ENCODE measurements at regions not wholly inside any gene's neighbourhood (a gene's known extent, or its start where the extent isn't known, plus 50 kb on each side); places are given as distances from the start of the nearest gene placed in this dataset.
"Not testable (repeated sequence)": the region's sequence is repeated elsewhere in the genome, so short reads cannot be mapped to it uniquely, and the experiment has no call there.

DNA sequence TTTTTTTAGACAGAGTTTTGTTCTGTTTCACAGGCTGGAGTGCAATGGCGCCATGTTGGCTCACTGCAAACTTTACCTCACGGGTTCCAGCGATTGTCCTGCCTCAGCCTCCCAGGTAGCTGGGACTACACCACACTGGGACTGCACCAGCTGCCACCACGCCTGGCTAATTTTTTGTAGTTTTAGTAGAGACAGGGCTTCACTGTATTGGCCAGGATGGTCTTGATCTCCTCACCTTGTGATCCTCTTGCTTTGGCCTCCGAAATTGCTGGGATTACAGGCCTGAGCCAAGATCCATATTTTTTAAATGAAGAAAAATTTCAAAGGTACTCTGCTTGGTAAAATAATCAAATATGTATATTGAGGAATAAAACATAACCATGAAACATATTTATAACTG lies 195.8 kb upstream of the TPTE start:
- intact Hi-C loops (cut with DNase I; ENCODE audit: low total_unique reads); H3K27me3 ChIP-seq (replicated peaks in 1 of 7); H3K4me1 ChIP-seq; H3K4me3 ChIP-seq; H3K36me3 ChIP-seq; H3K27ac ChIP-seq: not testable (repeated sequence)
- H3K9me3 ChIP-seq = peaks cover 3 to 54% (median 49%) of the 10 kb centered on the region in 8 donors
- WGBS, 5 donors = 48 to 75% (median 66%) methylated on average over 5 of the region's 5 CpGs
- peak; percentile 77 for DNase-seq

DNA sequence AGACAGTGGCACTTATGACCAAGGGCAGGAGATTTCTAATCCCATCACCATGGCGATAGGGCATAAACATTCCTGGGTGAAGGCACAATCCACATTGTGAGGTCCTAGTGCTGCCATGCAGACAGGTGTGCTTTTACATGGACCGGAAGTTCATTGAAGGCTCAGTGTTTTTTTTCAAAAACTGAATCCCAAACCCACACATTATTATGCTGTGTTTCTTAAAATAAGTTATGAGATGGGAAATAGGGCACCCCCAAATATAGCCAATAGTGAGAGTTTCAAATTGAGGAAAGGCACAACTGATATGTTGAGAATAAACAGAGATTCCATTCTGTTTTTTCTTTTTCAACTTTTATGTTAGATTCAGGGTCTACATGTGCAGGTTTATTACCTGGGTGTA lies 195.2 kb upstream of the TPTE start:
- H3K36me3 ChIP-seq; H3K4me3 ChIP-seq; H3K27me3 ChIP-seq (replicated peaks in 1 of 7); H3K27ac ChIP-seq; DNase-seq; H3K4me1 ChIP-seq; intact Hi-C loops (cut with DNase I; ENCODE audit: low total_unique reads): not testable (repeated sequence)
- 83 to 94% (median 86%) methylated on average over 2 of the region's 2 CpGs for WGBS, 5 donors
- H3K9me3 ChIP-seq = peaks cover 3 to 60% (median 55%) of the 10 kb centered on the region in 8 donors

DNA sequence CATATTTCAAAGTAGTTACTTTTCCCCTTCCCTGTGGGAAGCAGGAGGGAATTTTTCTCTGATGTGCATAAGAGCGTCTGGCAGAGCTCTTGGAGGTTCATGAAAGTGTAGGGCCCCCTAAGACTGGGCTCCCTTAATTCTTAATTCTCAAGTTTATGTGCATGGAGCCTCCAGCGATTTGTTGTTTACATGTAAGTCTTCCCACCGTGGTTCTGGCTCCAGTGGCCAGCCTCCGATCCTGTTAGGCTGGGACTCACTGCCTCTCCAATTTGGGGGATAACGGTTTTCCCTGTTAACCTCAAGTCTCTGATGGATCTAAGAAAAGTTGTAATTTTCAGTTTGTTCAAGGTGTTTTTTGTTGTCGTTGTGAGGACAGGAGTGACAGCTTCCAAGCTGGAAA lies 192.7 kb upstream of the TPTE start:
- H3K27ac ChIP-seq; H3K4me1 ChIP-seq; intact Hi-C loops (cut with DNase I; ENCODE audit: low total_unique reads); H3K36me3 ChIP-seq; H3K4me3 ChIP-seq; H3K27me3 ChIP-seq (replicated peaks in 1 of 7): not testable (repeated sequence)
- H3K9me3 ChIP-seq = peaks cover 3 to 83% (median 77%) of the 10 kb centered on the region in 8 donors
- peak; percentile 75 for DNase-seq
- WGBS, 5 donors = 45 to 60% (median 51%) methylated on average over 6 of the region's 6 CpGs

GRCh38 chr21:10330641-10331119 lies 190.7 kb upstream of the TPTE start:
- intact Hi-C loops (cut with DNase I; ENCODE audit: low total_unique reads) = not testable (repeated sequence)
- peaks cover 3 to 90% (median 76%) of the 10 kb centered on the region in 8 donors for H3K9me3 ChIP-seq

GRCh38 chr21:10331134-10331533 lies 190.2 kb upstream of the TPTE start:
- DNase-seq = peak; percentile 77
- H3K36me3 ChIP-seq; H3K27me3 ChIP-seq (replicated peaks in 1 of 7); H3K4me3 ChIP-seq; H3K4me1 ChIP-seq; H3K27ac ChIP-seq; intact Hi-C loops (cut with DNase I; ENCODE audit: low total_unique reads): not testable (repeated sequence)
- peaks cover 3 to 87% (median 72%) of the 10 kb centered on the region in 8 donors for H3K9me3 ChIP-seq
- 71 to 78% (median 76%) methylated on average over 5 of the region's 5 CpGs for WGBS, 5 donors

More at GRCh38 chr21:10330641-10331119, 190.7 kb upstream of the TPTE start:
- not testable (repeated sequence) for H3K27me3 ChIP-seq (replicated peaks in 1 of 7); H3K27ac ChIP-seq; H3K36me3 ChIP-seq; H3K4me1 ChIP-seq; H3K4me3 ChIP-seq
- peak; percentile 83 for DNase-seq
- 74 to 79% (median 78%) methylated on average over 10 of the region's 10 CpGs for WGBS, 5 donors

DNA sequence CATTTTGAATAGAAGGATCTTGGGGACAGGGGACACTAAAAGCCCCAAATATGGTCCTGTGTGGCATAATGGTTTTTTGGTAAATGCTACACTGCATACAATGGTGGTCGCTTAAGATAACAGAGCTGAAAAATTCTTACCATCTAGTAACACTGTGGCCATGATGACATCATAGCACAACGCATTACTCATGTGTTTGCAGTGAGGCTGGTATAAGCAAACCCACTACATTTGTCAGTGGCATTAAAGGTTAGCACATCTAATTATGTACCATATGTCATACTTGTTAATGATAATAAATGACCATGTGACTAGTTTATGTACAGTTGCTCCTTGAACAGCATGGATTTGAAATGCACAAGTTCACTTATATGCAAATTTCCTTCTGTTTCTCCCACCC lies 188.4 kb upstream of the TPTE start:
- intact Hi-C loops (cut with DNase I; ENCODE audit: low total_unique reads); H3K36me3 ChIP-seq; DNase-seq; H3K27me3 ChIP-seq (replicated peaks in 1 of 7); H3K4me3 ChIP-seq; H3K27ac ChIP-seq; H3K4me1 ChIP-seq: not testable (repeated sequence)
- peaks cover 3 to 84% (median 68%) of the 10 kb centered on the region in 8 donors for H3K9me3 ChIP-seq
- WGBS, 5 donors = 8 to 50% (median 46%) methylated on average over 1 to 2 of the region's 2 CpGs

GRCh38 chr21:10334391-10334790 lies 187.0 kb upstream of the TPTE start:
- H3K36me3 ChIP-seq; H3K4me3 ChIP-seq; intact Hi-C loops (cut with DNase I; ENCODE audit: low total_unique reads); H3K27ac ChIP-seq; DNase-seq; H3K4me1 ChIP-seq; H3K27me3 ChIP-seq (replicated peaks in 1 of 7): not testable (repeated sequence)
- WGBS, 5 donors = 71 to 74% (median 72%) methylated on average over 5 to 6 of the region's 6 CpGs
- peaks cover 3 to 84% (median 66%) of the 10 kb centered on the region in 8 donors for H3K9me3 ChIP-seq

DNA sequence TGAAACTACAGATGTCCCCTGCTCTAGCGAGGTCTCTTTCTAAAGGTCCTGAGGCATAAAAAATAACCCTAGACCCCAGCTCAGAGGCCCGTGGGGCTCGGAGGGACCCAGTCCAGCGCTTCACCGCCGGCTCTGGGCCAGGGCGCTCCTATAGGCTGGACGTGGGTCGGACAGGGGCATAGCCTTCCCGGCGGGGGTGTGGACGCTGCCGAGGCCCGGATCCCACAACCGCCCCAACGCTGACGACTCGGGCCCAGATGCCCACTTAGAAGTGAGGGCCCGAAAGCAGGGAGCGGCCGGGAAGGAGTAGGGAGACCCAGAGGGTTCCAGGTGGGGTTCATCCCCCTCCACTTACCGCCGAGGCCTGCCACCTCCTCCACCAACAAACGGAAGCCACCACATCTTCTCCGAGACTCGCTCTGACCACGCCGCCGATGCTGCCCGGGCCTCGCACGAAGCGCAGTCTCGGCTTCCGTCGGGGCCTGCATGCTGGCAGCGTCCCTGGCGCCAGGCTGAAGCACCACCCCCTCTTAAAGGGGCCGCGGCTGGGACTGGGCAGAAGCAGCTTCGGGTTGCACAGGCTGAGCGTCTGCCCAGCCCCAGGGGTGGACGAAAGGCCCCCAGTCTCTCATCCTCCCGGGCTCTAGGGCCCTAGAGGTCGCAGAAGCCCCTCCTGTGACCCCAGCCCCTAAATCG lies 179.0 kb upstream of the TPTE start:
- peaks cover 9 to 86% (median 77%) of the 10 kb centered on the region in 8 donors for H3K9me3 ChIP-seq
- H3K27ac ChIP-seq; H3K4me3 ChIP-seq; H3K36me3 ChIP-seq; H3K27me3 ChIP-seq (replicated peaks in 1 of 7); intact Hi-C loops (cut with DNase I; ENCODE audit: low total_unique reads); H3K4me1 ChIP-seq: not testable (repeated sequence)
- WGBS, 5 donors = 75 to 78% (median 76%) methylated on average over 23 to 27 of the region's 46 CpGs
- peak; percentile 80 for DNase-seq

DNA sequence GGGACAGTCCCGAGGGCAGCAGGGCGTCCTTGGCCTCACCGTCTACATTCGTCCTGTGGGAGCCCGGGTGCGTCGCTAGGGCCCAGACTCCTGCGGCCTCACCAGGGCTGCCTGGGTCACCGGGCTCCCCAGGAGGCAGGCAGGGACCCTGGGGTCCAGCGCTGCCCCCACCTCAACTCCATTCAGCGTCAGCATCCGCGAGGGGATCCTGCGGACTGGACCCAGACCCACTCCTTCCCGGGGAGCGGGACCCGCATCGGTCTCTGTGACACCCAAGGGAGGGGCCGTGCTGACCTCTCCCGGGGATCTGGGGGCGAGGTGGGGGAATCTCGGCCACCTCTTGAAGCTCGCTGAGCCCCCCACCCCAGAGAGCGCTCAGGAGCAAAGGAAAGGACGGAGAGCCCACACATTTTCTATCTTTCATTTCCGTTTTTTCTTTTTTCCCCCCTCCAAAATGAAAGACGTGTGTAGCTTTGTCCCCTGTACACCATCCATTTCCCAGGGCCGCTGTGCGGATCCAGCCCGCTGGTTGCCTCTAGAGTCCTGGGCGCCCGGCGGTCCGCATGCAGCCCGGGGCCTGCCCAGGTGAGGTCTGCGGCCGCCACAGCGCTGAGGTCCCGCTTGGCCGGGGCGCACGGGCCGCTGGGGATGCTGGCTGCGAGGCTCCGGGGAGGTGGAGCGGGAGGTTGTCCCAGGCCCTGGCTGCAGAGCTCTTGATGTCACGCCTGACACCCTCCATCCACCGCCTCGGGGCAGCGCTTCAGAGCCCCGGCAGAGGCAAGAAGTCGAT lies 178.0 kb upstream of the TPTE start:
- H3K27me3 ChIP-seq (replicated peaks in 1 of 7); H3K27ac ChIP-seq; intact Hi-C loops (cut with DNase I; ENCODE audit: low total_unique reads); H3K36me3 ChIP-seq; H3K4me3 ChIP-seq; H3K4me1 ChIP-seq: not testable (repeated sequence)
- peak; percentile 86 for DNase-seq
- H3K9me3 ChIP-seq = peaks cover 13 to 86% (median 79%) of the 10 kb centered on the region in 8 donors
- WGBS, 5 donors = 76 to 83% (median 79%) methylated on average over 42 to 49 of the region's 52 CpGs

DNA sequence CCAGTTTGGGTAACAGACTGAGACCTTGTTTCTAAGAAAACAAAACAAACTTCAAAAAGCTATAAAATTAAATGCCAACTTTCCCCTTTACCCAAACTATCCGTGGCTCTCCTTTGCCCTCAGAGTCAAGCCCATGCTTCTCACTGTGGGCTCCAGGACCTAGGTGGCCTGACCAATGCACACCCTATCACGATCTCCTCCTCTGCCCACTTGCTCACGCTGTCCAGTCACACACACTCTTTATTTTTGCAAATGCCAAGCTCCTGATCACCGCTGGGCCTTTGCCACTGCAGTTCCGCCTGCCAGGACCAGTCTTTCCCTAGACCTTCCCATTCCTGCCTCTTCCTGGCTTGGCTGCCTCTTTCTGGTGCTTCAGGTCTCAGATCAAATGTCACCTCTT lies 177.1 kb upstream of the TPTE start:
- H3K27me3 ChIP-seq (replicated peaks in 1 of 7); H3K4me3 ChIP-seq; intact Hi-C loops (cut with DNase I; ENCODE audit: low total_unique reads); H3K4me1 ChIP-seq; H3K36me3 ChIP-seq; H3K27ac ChIP-seq: not testable (repeated sequence)
- DNase-seq = peak; percentile 76
- 37 to 51% (median 44%) methylated on average over 5 of the region's 5 CpGs for WGBS, 5 donors
- H3K9me3 ChIP-seq = peaks cover 13 to 86% (median 80%) of the 10 kb centered on the region in 8 donors

GRCh38 chr21:10345178-10345612 lies 176.2 kb upstream of the TPTE start:
- peaks cover 9 to 86% (median 81%) of the 10 kb centered on the region in 8 donors for H3K9me3 ChIP-seq
- intact Hi-C loops (cut with DNase I; ENCODE audit: low total_unique reads); H3K4me1 ChIP-seq; H3K27me3 ChIP-seq (replicated peaks in 1 of 7); H3K27ac ChIP-seq; H3K4me3 ChIP-seq; H3K36me3 ChIP-seq: not testable (repeated sequence)
- 46 to 59% (median 57%) methylated on average over 3 of the region's 3 CpGs for WGBS, 5 donors
- peak; percentile 78 for DNase-seq
